HG02610 (cell line): ENCODE measurements at regions not wholly inside any gene's neighbourhood (a gene's known extent, or its start where the extent isn't known, plus 50 kb on each side); places are given as distances from the start of the nearest gene placed in this dataset.
"Not testable (repeated sequence)": the region's sequence is repeated elsewhere in the genome, so short reads cannot be mapped to it uniquely, and the experiment has no call there.

Experiments
- ATAC-seq: cut with Tn5 transposase; IDR thresholded peaks from one replicate; pipeline ENCODE4 v1.9.1; 2021; ENCODE audit warnings: mild to moderate bottlenecking, moderate library complexity; ENCODE audit not compliant: unreplicated experiment

DNA sequence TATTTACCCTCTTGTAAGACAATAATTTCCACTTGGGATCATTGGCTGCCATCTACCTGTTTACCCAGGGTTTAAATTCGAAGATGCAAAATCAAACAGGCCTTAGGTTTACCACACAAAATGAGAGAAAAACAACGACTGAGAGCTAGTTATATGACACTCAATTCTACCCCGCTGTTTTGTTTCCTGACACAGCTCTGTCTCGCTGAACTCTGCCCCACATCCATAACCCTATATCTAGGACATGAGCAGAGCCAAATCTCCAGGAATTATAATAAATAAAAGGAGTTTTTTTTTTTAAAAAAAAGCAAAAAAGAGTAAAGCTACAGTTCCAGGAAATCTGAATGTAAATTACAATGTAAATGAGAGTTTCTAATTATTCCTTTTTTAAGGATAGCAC, 165.4 kb upstream of the NR2F2 start:
- no peak for ATAC-seq

- no peak for ATAC-seq
Observed at GRCh38 chr15:96165775-96166174, 164.7 kb upstream of the NR2F2 start.

GRCh38 chr15:96166223-96167200, 164.0 kb upstream of the NR2F2 start:
- ATAC-seq, result no peak

DNA sequence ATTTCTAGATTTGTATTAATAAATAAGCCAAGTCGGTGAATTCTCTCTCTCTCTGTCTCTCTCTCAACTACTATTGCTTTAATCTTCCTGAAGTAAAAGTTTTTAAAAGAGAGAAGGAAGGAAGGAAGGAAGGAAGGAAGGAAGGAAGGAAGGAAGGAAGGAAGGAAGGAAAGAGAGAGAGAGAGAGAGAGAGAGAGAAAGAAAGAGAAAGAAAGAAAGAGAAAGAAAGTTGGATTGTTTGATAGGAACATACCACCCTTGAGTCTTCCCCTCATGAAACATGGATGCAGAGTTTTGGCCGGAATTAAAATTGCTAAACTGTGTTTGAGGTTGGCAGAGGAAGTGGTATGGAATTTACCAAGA, 159.9 kb upstream of the NR2F2 start:
- not testable (repeated sequence) for ATAC-seq

- no peak for ATAC-seq
Observed at GRCh38 chr15:96170979-96171739, 159.3 kb upstream of the NR2F2 start.

GRCh38 chr15:96171853-96172296, 158.6 kb upstream of the NR2F2 start:
- no peak for ATAC-seq

GRCh38 chr15:96172417-96172816, 158.1 kb upstream of the NR2F2 start:
- no peak for ATAC-seq

- no peak for ATAC-seq
Observed at GRCh38 chr15:96176831-96177230, 153.7 kb upstream of the NR2F2 start.

DNA sequence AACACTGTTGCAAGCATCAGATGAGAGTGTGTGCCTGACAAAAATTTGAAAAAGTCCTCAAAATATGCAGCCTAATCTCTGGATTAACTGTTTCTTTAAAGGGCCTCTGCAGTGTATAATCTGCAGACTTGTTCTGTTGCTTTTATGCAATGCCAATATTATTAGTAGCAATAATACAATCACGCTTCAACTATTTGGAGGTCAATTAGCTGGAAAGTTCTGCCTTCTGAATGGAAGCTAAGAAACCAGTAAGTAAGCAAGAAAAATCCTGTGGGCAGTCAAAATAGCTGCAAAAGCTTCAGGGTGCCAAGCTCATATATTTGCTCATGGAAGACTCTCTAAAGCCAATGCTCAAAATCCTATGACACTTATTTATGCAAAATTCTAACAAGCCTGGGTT, 153.2 kb upstream of the NR2F2 start:
- ATAC-seq, result no peak

GRCh38 chr15:96180087-96180748, 150.3 kb upstream of the NR2F2 start:
- ATAC-seq, result no peak

DNA sequence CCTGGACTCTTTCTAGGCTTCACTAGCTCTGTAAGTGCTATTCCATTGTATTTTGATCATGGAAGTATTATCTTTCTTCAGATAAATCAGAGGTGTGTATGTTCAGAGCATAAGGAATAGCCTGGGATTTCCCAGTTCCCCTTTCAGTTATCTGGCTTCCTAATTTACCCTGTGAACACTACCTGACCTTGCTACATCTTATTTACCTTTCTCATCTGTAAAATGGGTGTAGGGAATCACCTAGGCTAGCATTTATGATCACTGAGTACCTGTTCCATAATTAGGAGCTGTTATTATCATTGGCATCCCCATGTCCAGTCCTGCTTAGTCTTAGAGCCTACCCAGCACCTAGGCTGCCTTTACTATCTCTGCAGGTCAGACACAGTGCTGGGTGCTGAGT, 149.3 kb upstream of the NR2F2 start:
- no peak for ATAC-seq

GRCh38 chr15:96181873-96182301, 148.6 kb upstream of the NR2F2 start:
- no peak for ATAC-seq

GRCh38 chr15:96182736-96183513, 147.6 kb upstream of the NR2F2 start:
- no peak for ATAC-seq

DNA sequence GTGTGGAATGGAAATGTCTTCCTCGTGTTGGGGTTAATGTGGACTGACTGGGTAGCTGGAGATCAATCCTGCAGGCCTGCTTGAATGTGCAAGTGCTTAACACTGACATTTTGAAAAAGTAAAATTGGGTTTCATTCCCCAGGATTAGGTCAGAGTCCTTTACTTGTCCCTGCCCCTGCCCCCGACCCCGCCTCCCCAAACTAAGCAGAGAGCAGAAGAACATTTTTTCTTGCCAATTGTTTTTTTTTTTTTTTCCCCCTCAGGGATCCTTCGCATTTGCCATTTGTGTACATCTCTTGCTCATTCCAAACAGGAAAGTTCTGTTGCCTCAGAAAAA, 147.0 kb upstream of the NR2F2 start:
- ATAC-seq, result no peak

- ATAC-seq, result no peak
Observed at GRCh38 chr15:96183867-96184266, 146.6 kb upstream of the NR2F2 start.

GRCh38 chr15:96184297-96184696, 146.2 kb upstream of the NR2F2 start:
- ATAC-seq, result no peak

- no peak for ATAC-seq
Observed at GRCh38 chr15:96186105-96186504, 144.4 kb upstream of the NR2F2 start.

- no peak for ATAC-seq
Observed at GRCh38 chr15:96187341-96188305, 142.9 kb upstream of the NR2F2 start.

DNA sequence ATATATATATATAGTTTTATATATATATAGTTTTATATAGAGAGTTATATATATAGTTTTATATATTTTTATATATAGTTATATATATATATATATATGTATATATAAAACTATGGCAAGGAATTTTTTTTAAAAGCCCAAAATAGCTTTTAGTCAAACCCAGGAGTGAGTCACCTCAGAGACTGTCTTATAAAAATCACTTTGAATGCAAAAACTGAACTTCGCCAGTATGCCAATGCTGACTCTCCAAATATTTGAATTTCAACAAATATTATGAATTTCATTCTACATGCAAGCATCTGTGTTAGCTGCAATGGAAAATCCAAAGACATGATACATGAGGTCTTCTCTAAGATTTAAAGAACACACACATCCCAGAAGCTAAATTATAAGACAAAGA, 132.8 kb upstream of the NR2F2 start:
- no peak for ATAC-seq

GRCh38 chr15:96199111-96199510, 131.4 kb upstream of the NR2F2 start:
- no peak for ATAC-seq
